NT2/D1 (cell line): ENCODE measurements at regions not wholly inside any gene's neighbourhood (a gene's known extent, or its start where the extent isn't known, plus 50 kb on each side); places are given as distances from the start of the nearest gene placed in this dataset.

Experiments
- DNase-seq: peaks from one replicate; pipeline ENCODE4 v3.0.0-alpha.2; 2011; ENCODE audit warnings: low read depth, low spot score
- H3K27me3 ChIP-seq: 2 replicates; pipeline ENCODE4 v1.6.0; 2011; ENCODE audit warnings: mild to moderate bottlenecking; ENCODE audit not compliant: insufficient read length, insufficient read depth
- H3K36me3 ChIP-seq: 2 replicates; pipeline ENCODE4 v1.6.1; 2011; ENCODE audit warnings: mild to moderate bottlenecking, low read length, mixed read lengths; ENCODE audit not compliant: insufficient read depth, insufficient read length
- H3K4me1 ChIP-seq: 2 replicates; pipeline ENCODE4 v1.5.1; 2011; ENCODE audit not compliant: insufficient read depth, insufficient read length
- H3K4me3 ChIP-seq: 2 replicates; pipeline ENCODE4 v1.5.1; 2011; ENCODE audit warnings: low read depth; ENCODE audit not compliant: insufficient read length
- H3K9ac ChIP-seq: 2 replicates; pipeline ENCODE4 v1.6.0; 2011; ENCODE audit warnings: low read depth; ENCODE audit not compliant: insufficient read length
- H3K9me3 ChIP-seq: 2 replicates; pipeline ENCODE4 v1.5.1; 2011; ENCODE audit warnings: mild to moderate bottlenecking, low read length; ENCODE audit not compliant: insufficient read depth
- SUZ12 ChIP-seq: IDR thresholded peaks from 2 replicates; pipeline ENCODE4 v1.6.1; 2011; ENCODE audit not compliant: insufficient read length, insufficient read depth; ENCODE audit errors: extremely low read depth
- YY1 ChIP-seq: IDR thresholded peaks from 2 replicates; pipeline ENCODE4 v1.6.1; 2011; ENCODE audit not compliant: insufficient read length, insufficient read depth
- ZNF274 ChIP-seq: IDR thresholded peaks from 2 replicates; pipeline ENCODE4 v1.6.1; 2011; ENCODE audit warnings: mild to moderate bottlenecking, low read depth, low read length

DNA sequence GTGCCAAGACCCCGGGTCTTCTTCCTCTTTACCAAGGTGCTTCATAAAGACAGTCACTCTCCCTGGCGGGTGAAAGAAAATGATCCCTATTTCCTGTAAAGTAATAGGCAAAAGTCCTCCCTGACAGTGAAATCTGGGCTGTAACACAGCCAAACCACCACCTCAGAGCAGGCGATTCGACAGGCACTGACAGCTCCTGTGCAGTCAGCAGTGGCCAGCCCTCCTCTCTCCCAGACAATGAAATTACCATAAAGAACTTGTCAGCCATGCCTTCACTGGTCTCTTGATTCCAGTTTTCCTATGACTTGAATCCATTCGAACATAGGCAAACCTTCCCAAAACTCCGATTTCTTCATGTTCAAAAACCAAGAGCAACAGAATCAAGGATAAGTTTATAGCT is 492.2 kb upstream of the DAB1 start:
- TF ChIP-seq ZNF274 (no peak), YY1 (no peak), SUZ12 (no peak)
- no peak overlapping the region for H3K9ac ChIP-seq
- H3K4me3 ChIP-seq: no peak overlapping the region
- DNase-seq: no peak
- H3K27me3 ChIP-seq: no peaks in the 10 kb centered on the region
- no peaks in the 10 kb centered on the region for H3K36me3 ChIP-seq
- no peaks in the 10 kb centered on the region for H3K9me3 ChIP-seq
- H3K4me1 ChIP-seq: no peaks in the 10 kb centered on the region

GRCh38 chr1:57911427-57911826 is 487.6 kb upstream of the DAB1 start:
- no peaks in the 10 kb centered on the region for H3K9me3 ChIP-seq
- H3K36me3 ChIP-seq: no peaks in the 10 kb centered on the region
- TF ChIP-seq SUZ12 (no peak), YY1 (no peak), ZNF274 (no peak)

GRCh38 chr1:57910782-57911181 is 486.9 kb upstream of the DAB1 start:
- DNase-seq: no peak
- no peak for TF ChIP-seq YY1
- TF ChIP-seq SUZ12: no peak
- no peak for TF ChIP-seq ZNF274

More at GRCh38 chr1:57911427-57911826, 487.6 kb upstream of the DAB1 start:
- no peak for DNase-seq
- Histone ChIP-seq H3K27me3 (no peaks in the 10 kb centered on the region), H3K9ac (no peak overlapping the region), H3K4me1 (no peaks in the 10 kb centered on the region), H3K4me3 (no peak overlapping the region)

DNA sequence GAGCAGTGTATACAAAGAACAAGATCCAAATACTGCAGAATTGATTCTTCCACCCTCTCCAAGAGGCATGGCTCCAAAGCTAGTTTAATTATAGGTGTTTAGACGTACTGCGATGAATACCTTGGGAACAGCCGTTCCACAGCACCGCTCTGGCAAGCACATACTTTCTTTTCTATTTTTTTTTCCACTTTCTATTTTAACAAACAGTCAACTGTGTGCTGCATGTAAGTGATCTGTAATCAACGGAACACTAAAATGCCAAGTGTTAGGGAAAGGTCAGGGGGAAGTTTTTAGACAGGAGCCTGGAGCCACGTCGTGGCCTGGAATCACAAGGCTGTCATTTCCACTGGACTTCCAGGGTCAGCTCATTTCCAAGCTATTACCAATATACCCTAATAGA is 486.4 kb upstream of the DAB1 start:
- Histone ChIP-seq H3K36me3 (no peaks in the 10 kb centered on the region), H3K4me1 (no peaks in the 10 kb centered on the region), H3K9me3 (no peaks in the 10 kb centered on the region), H3K9ac (no peak overlapping the region), H3K27me3 (no peaks in the 10 kb centered on the region), H3K4me3 (no peak overlapping the region)
- no peak for TF ChIP-seq SUZ12
- TF ChIP-seq YY1: no peak
- no peak for TF ChIP-seq ZNF274
- no peak for DNase-seq

More at GRCh38 chr1:57910782-57911181, 486.9 kb upstream of the DAB1 start:
- Histone ChIP-seq H3K27me3 (no peaks in the 10 kb centered on the region), H3K4me1 (no peaks in the 10 kb centered on the region), H3K4me3 (no peak overlapping the region), H3K36me3 (no peaks in the 10 kb centered on the region), H3K9me3 (no peaks in the 10 kb centered on the region), H3K9ac (no peak overlapping the region)

DNA sequence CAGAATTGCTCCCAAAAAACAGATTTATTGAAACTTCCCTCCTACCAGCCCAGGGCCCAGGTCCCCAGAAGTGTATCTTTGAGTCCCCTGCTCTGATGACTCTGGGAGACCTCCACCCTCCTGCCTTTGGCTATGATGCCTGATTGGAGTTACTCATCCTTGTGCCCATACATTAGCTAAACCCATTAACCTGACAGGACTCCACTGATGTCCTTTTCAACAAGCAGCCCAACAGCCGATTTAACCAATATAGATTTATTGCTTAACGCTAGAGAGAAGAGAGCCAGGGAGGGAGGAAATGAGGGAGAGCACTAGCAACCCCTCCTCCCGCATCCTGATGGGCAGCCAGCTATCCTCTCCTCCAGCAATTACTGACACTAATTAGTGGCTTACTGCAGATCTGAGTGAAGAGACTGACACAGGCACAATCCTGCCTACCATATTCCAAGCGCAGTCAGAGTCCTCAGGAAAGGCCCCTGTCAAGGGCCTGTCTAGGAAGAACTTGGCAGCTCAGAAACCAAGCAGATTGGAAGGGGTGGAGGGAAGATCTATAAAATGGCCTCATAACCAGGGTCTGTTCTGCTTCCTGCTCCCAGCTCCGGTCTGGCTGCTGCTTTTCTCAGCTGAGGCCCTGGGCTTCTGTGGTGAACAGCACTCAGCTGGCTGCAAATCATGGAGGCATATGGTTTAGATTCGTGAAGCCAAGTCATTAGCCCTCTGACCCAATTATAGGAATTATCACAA is 484.5 kb upstream of the DAB1 start:
- Histone ChIP-seq H3K36me3 (no peaks in the 10 kb centered on the region), H3K27me3 (no peaks in the 10 kb centered on the region), H3K9ac (no peak overlapping the region), H3K4me3 (no peak overlapping the region), H3K4me1 (no peaks in the 10 kb centered on the region), H3K9me3 (no peaks in the 10 kb centered on the region)
- DNase-seq: no peak
- TF ChIP-seq ZNF274 (no peak), SUZ12 (no peak), YY1 (no peak)

DNA sequence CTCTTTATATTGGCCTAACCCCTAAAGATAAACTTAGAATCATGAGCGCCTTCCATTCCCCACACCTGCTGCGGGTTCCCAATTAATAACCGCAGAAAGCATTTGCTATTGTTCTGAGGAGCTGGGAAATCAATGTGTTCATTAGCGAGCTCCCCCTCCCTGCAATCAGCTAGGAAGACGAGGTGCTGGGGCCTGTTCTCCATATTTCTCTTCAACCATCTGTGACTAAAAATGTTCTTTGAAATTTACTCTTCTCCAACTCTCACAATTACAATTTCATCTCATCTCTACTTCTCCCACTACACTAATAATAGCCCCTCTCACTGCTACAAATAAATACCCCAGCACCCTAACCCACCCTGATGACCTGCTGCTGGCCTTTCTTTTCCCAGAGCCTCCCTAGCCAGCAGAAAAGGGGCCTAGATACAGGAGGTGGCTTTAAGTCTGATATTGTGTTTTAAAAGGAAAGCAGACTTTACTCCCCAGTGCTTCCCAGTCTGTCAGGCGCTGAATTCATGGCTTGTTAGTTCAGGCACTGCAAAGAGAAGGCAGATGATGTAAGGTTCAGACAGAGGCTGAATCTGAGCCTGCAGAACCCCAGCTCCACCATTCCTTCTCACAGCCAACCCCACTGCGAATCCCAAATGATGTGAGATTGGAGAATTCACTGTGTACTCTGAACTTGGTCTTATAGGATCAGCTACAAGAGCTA is 477.5 kb upstream of the DAB1 start:
- DNase-seq: no peak
- TF ChIP-seq YY1 (no peak), SUZ12 (no peak), ZNF274 (no peak)

DNA sequence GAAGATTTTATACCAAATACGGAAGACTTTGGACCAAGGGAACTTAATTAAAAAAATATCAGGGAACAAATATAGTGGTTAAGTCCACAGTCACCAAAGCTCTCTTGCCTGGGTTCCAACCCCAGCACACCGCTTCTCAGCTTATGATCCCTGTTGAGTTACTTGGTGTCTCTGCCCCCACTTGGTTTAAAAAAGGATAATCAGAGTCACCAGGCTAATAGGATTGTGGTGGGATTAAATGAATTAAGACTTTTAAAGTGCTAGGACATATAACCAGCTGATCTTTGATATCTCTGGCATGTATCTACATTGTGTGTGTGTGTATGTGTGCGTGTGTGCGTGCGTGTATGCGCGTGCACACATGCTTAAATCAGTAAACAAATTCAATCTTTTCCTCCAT is 474.7 kb upstream of the DAB1 start:
- H3K4me1 ChIP-seq: peaks cover 3% of the 10 kb centered on the region
- no peaks in the 10 kb centered on the region for H3K9me3 ChIP-seq
- H3K36me3 ChIP-seq: no peaks in the 10 kb centered on the region
- no peak for DNase-seq
- H3K9ac ChIP-seq: no peak overlapping the region
- no peaks in the 10 kb centered on the region for H3K27me3 ChIP-seq
- no peak overlapping the region for H3K4me3 ChIP-seq
- no peak for TF ChIP-seq SUZ12
- no peak for TF ChIP-seq YY1
- TF ChIP-seq ZNF274: no peak

More for the DNA sequence above, 477.5 kb upstream of the DAB1 start:
- H3K9me3 ChIP-seq: no peaks in the 10 kb centered on the region
- no peak overlapping the region for H3K9ac ChIP-seq
- no peaks in the 10 kb centered on the region for H3K36me3 ChIP-seq
- H3K4me1 ChIP-seq: peaks cover 3% of the 10 kb centered on the region
- no peaks in the 10 kb centered on the region for H3K27me3 ChIP-seq
- H3K4me3 ChIP-seq: no peak overlapping the region
